Colonic mucosa (tissue), 4 donors: ENCODE measurements at regions not wholly inside any gene's neighbourhood (a gene's known extent, or its start where the extent isn't known, plus 50 kb on each side); places are given as distances from the start of the nearest gene placed in this dataset.

Source experiments
- DNase-seq: peaks from one replicate; pipeline ENCODE4 v3.0.0-alpha.2; 2020
- H3K27ac ChIP-seq: fragments of 200-600 bp; one replicate; pipeline ENCODE4 v1.8.0; 2021
- H3K27me3 ChIP-seq: fragments of 200-600 bp; one replicate; pipeline ENCODE4 v1.8.0; 2021
- H3K36me3 ChIP-seq: fragments of 200-600 bp; one replicate; pipeline ENCODE4 v1.8.0; 2021
- H3K4me1 ChIP-seq: fragments of 200-600 bp; one replicate; pipeline ENCODE4 v1.8.0; 2021; ENCODE audit warnings: mild to moderate bottlenecking
- H3K4me3 ChIP-seq: fragments of 200-600 bp; one replicate; pipeline ENCODE4 v1.8.0; 2021
- H3K9ac ChIP-seq, 2 donors: one replicate each; pipeline ENCODE4 v1.7.0; 2013; ENCODE audit warnings: control low read depth in 2 of 2, low read depth in 2 of 2, low read length in 2 of 2
- H3K9me3 ChIP-seq: fragments of 200-600 bp; one replicate; pipeline ENCODE4 v1.8.0; 2021
- intact Hi-C: fragments of 100-400 bp; cut with DNase I; formaldehyde crosslinking; loops from one replicate; pipeline ENCODE4 v1.14.1; 2022
- TF ChIP-seq, protein P1 (sequence below): fragments of 200-600 bp; IDR thresholded peaks from one replicate; pipeline ENCODE4 v1.8.0; 2022; ENCODE audit warnings: antibody characterized with exemption, mild to moderate bottlenecking
- donor health status: healthy.
- donor health status: DM: no; HTN: no; CAD: no.
- donor health status: DM: no; HTN: no; CAD: no.

DNA sequence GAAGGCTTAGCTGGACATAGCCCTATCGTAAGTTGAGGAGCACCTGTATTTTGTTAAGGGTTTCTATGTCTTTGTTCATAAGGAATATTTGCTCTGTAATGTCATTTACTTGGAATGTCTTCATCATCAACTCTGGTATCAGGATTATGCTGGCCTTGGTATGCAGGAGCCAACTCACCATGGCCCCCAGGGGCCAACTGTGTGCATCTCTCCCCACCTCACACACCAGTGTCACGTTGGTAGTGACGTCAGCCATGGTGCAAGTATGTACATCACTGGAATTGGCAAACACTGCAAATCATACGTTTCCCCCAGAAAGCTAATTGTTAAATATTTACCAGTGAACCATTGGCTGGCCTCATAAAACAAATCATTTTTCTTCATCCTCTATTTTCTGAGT is 70.8 kb downstream of the YTHDF1 start:
- no peaks in the 10 kb centered on the region for H3K9me3 ChIP-seq
- H3K36me3 ChIP-seq, result no peaks in the 10 kb centered on the region
- no peak for DNase-seq
- peaks cover under 1% of the 10 kb centered on the region for H3K27me3 ChIP-seq
- no peak overlapping the region for H3K4me3 ChIP-seq
- H3K27ac ChIP-seq, result no peak overlapping the region
- no peak overlapping the region for H3K9ac ChIP-seq
- H3K4me1 ChIP-seq, result no peaks in the 10 kb centered on the region
- TF ChIP-seq, protein P1, sequence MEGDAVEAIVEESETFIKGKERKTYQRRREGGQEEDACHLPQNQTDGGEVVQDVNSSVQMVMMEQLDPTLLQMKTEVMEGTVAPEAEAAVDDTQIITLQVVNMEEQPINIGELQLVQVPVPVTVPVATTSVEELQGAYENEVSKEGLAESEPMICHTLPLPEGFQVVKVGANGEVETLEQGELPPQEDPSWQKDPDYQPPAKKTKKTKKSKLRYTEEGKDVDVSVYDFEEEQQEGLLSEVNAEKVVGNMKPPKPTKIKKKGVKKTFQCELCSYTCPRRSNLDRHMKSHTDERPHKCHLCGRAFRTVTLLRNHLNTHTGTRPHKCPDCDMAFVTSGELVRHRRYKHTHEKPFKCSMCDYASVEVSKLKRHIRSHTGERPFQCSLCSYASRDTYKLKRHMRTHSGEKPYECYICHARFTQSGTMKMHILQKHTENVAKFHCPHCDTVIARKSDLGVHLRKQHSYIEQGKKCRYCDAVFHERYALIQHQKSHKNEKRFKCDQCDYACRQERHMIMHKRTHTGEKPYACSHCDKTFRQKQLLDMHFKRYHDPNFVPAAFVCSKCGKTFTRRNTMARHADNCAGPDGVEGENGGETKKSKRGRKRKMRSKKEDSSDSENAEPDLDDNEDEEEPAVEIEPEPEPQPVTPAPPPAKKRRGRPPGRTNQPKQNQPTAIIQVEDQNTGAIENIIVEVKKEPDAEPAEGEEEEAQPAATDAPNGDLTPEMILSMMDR, result no peak
- intact Hi-C loops, result no loop called here

DNA sequence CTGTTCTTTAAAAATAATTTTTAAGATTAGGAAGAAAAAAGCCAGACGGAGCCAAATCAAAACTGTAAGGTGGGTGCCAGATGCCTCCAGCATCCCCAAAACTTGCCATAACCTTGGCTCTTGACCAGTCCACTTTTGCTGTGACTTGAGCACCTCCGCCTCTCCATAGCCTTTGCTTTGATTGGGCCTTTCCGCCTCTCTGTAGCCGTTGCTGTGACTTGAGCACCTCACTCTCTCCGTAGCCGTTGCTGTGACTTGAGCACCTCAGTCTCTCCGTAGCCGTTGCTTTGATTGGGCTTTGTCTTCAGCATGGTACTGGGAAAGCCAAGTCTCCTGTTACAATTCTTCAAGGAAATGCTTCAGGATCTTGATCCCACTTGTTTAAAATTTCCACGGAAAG is 73.0 kb downstream of the YTHDF1 start:
- Histone ChIP-seq H3K9me3 (no peaks in the 10 kb centered on the region), H3K27me3 (no peaks in the 10 kb centered on the region), H3K36me3 (no peaks in the 10 kb centered on the region), H3K4me3 (no peak overlapping the region), H3K4me1 (no peaks in the 10 kb centered on the region), H3K9ac (no peak overlapping the region), H3K27ac (no peak overlapping the region)
- intact Hi-C loops, result no loop called here
- DNase-seq, result no peak
- TF ChIP-seq, protein P1, result no peak

DNA sequence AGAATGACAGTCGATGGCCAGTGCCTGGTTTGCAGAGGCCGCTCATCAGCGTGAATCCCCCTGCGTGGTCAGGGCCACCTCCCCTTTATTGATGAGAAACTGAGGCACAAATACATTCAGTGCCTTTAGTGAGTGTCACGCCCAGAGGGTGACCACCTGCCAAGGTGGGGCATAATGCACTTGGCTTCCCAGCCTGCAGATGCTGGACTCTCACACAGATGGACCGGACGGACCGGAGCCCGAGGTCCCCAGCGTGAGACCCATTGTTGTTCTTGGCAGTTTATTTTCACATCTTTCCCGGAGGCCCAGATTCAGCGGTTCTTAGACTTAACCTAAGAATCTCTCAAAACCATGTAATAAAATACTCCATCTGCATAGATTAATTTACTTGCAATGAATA is 74.4 kb downstream of the YTHDF1 start:
- Histone ChIP-seq H3K9ac (no peak overlapping the region), H3K36me3 (no peaks in the 10 kb centered on the region), H3K27ac (no peak overlapping the region), H3K4me1 (no peaks in the 10 kb centered on the region), H3K9me3 (no peaks in the 10 kb centered on the region), H3K27me3 (no peaks in the 10 kb centered on the region), H3K4me3 (no peak overlapping the region)
- DNase-seq, result no peak
- TF ChIP-seq, protein P1, result no peak
- intact Hi-C loops, result no loop called here

DNA sequence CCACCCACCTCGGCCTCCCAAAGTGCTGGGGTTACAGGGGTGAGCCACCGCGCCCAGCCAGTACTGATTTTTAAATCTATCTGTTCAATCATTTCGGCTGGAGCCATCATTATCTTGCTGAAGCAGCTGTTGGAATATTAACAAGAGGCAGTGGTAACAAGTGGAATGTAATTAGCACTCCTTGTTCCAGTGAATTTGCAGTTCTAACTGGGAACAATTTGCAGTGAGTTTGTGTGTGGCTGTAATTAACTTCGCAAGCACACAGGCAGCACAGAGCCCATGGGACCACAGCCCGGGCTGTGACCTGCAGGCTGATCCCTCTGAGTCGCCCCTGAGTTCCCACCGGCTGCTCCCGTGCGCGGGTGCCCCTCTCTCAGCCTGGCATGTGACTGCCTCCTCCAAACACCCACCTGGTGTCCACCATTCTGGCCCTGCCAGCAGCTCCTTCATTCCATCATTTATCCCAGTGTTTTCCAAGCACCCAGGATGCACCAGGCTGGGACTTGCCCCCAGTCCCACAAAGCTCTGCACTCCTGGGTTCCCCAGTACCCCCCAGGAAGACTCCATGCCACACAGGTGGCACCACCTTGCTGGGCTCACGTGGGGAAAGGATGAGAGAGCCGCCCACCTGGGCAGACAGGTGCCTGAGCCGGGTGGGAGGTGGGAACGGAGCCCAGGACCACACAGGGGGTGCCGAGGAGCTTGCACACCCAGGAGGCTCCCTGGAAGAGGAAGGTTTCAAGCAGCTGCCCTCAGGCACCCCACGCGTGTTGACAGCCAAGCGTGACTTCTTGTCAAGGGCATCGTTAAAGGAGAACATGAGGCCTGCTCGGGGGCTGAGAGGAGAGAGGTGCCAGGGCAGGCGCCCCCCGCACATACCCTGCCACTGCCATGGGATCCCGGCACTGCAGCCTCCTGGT is 75.2 kb downstream of the YTHDF1 start:
- no peak overlapping the region for H3K9ac ChIP-seq
- no peak for DNase-seq
- no peak overlapping the region for H3K4me3 ChIP-seq
- H3K27me3 ChIP-seq, result no peaks in the 10 kb centered on the region
- H3K27ac ChIP-seq, result no peak overlapping the region
- no peaks in the 10 kb centered on the region for H3K9me3 ChIP-seq
- H3K36me3 ChIP-seq, result no peaks in the 10 kb centered on the region
- intact Hi-C loops, result no loop called here
- TF ChIP-seq, protein P1, result no peak
- H3K4me1 ChIP-seq, result no peaks in the 10 kb centered on the region

DNA sequence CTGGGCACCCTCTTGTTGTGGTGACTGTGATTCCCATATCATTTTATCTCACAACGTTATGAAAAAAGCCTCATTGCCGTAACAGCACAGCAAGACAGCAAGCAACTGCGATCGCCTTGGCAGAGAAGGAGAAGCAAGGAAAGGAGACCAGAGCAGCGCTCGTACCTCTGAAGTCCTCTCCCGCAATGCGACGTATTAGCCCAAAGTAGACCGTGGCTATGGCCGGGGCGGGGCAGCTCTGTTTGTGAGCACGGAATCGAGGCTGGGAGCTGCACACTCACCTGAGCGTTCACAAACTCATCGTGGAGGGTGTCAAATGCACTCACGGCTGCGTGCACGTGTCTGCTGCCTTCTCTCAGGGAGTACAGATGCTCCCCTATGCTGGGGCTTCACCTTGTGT is 76.1 kb downstream of the YTHDF1 start:
- Histone ChIP-seq H3K36me3 (no peaks in the 10 kb centered on the region), H3K27ac (no peak overlapping the region), H3K9ac (no peak overlapping the region), H3K4me1 (no peaks in the 10 kb centered on the region), H3K4me3 (no peak overlapping the region), H3K27me3 (no peaks in the 10 kb centered on the region), H3K9me3 (no peaks in the 10 kb centered on the region)
- intact Hi-C loops, result no loop called here
- no peak for DNase-seq
- TF ChIP-seq, protein P1, result no peak
